ENCODE measurements at regions not wholly inside any gene's neighbourhood (a gene's known extent, or its start where the extent isn't known, plus 50 kb on each side); places are given as distances from the start of the nearest gene placed in this dataset.
"Not testable (repeated sequence)": the region's sequence is repeated elsewhere in the genome, so short reads cannot be mapped to it uniquely, and the experiment has no call there.

- no peak overlapping the region for H3K27ac ChIP-seq
- TF ChIP-seq CTCF (conservative IDR thresholded peaks at IDR 0.05) = no peak
These were observed 1234.8 kb downstream of the ADGRL3 start for GRCh38 chr4:62434921-62435320.

- H3K27ac ChIP-seq = not testable (repeated sequence)
These were observed 1231.5 kb downstream of the ADGRL3 start for GRCh38 chr4:62431513-62432231.

GRCh38 chr4:62429297-62429696, 1229.2 kb downstream of the ADGRL3 start:
- no peak overlapping the region for H3K27ac ChIP-seq
- TF ChIP-seq CTCF (conservative IDR thresholded peaks at IDR 0.05) = no peak

- TF ChIP-seq CTCF (conservative IDR thresholded peaks at IDR 0.05) = no peak
- no peak overlapping the region for H3K27ac ChIP-seq
These were observed 1215.1 kb downstream of the ADGRL3 start for GRCh38 chr4:62415256-62415655.

GRCh38 chr4:62414563-62414962, 1214.4 kb downstream of the ADGRL3 start:
- TF ChIP-seq CTCF (conservative IDR thresholded peaks at IDR 0.05) = no peak
- H3K27ac ChIP-seq = no peak overlapping the region

GRCh38 chr4:62410371-62411003, 1210.4 kb downstream of the ADGRL3 start:
- no peak for TF ChIP-seq CTCF (conservative IDR thresholded peaks at IDR 0.05)
- no peak overlapping the region for H3K27ac ChIP-seq

GRCh38 chr4:62408454-62408853, 1208.3 kb downstream of the ADGRL3 start:
- peak; percentile 82 for TF ChIP-seq CTCF (conservative IDR thresholded peaks at IDR 0.05)
- no peak overlapping the region for H3K27ac ChIP-seq

GRCh38 chr4:62407534-62407933, 1207.4 kb downstream of the ADGRL3 start:
- H3K27ac ChIP-seq = no peak overlapping the region
- TF ChIP-seq CTCF (conservative IDR thresholded peaks at IDR 0.05) = no peak
